HG02981 (cell line): ENCODE measurements at regions not wholly inside any gene's neighbourhood (a gene's known extent, or its start where the extent isn't known, plus 50 kb on each side); places are given as distances from the start of the nearest gene placed in this dataset.

Experiments used
- ATAC-seq: cut with Tn5 transposase; IDR thresholded peaks from one replicate; pipeline ENCODE4 v1.9.1; 2021; ENCODE audit warnings: mild to moderate bottlenecking, moderate library complexity; ENCODE audit not compliant: unreplicated experiment

GRCh38 chr22:49143812-49144211 lies 683.9 kb downstream of the BRD1 start:
- no peak for ATAC-seq

- no peak for ATAC-seq
These were observed 684.8 kb downstream of the BRD1 start for GRCh38 chr22:49142891-49143290.

- ATAC-seq: no peak
These were observed 685.4 kb downstream of the BRD1 start for GRCh38 chr22:49142296-49142695.

- no peak for ATAC-seq
These were observed 685.9 kb downstream of the BRD1 start for GRCh38 chr22:49141761-49142160.

GRCh38 chr22:49140911-49141665 lies 686.6 kb downstream of the BRD1 start:
- no peak for ATAC-seq

GRCh38 chr22:49139492-49140151 lies 688.1 kb downstream of the BRD1 start:
- ATAC-seq: no peak

- ATAC-seq: no peak
These were observed 689.4 kb downstream of the BRD1 start for GRCh38 chr22:49138250-49138790.

- no peak for ATAC-seq
These were observed 690.4 kb downstream of the BRD1 start for GRCh38 chr22:49137206-49137840.

- no peak for ATAC-seq
These were observed 690.9 kb downstream of the BRD1 start for GRCh38 chr22:49136816-49137180.

GRCh38 chr22:49136041-49136815 lies 691.4 kb downstream of the BRD1 start:
- no peak for ATAC-seq

GRCh38 chr22:49134076-49134475 lies 693.6 kb downstream of the BRD1 start:
- no peak for ATAC-seq

- ATAC-seq: no peak
These were observed 694.1 kb downstream of the BRD1 start for GRCh38 chr22:49133541-49133940.

GRCh38 chr22:49132009-49132408 lies 695.7 kb downstream of the BRD1 start:
- ATAC-seq: no peak

- no peak for ATAC-seq
These were observed 697.9 kb downstream of the BRD1 start for GRCh38 chr22:49129736-49130135.

- no peak for ATAC-seq
These were observed 698.8 kb downstream of the BRD1 start for GRCh38 chr22:49128874-49129273.

GRCh38 chr22:49124608-49125007 lies 703.1 kb downstream of the BRD1 start:
- ATAC-seq: no peak

GRCh38 chr22:49123621-49124192 lies 704.0 kb downstream of the BRD1 start:
- no peak for ATAC-seq

GRCh38 chr22:49119551-49119952 lies 708.1 kb downstream of the BRD1 start:
- ATAC-seq: no peak

GRCh38 chr22:49118065-49118464 lies 709.6 kb downstream of the BRD1 start:
- ATAC-seq: no peak

- ATAC-seq: no peak
These were observed 710.2 kb downstream of the BRD1 start for GRCh38 chr22:49117486-49117885.
